ENCODE measurements at regions not wholly inside any gene's neighbourhood (a gene's known extent, or its start where the extent isn't known, plus 50 kb on each side); places are given as distances from the start of the nearest gene placed in this dataset.

DNA sequence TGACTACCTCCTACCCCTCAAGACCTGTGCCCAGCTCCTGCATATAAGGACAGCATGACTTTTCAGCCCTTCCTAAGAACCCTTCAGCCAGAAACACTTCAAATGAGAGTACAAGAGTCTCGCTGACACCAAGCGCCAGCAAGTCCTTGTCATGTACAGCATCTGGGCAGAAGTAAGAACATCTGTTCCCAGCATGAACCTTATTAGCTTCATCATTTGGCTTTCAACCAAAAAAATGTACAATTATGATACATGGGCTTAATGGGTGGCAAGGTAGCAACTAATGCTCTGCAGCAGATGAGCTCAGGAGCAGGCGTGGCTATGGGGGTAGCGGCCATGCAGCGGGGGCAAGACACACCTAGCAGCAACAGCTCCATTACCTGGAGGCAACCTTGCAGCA, 487.6 kb downstream of the COG6 start:
- H3K36me3 Mint-ChIP-seq (ENCODE audit: low read depth): no peaks in the 10 kb centered on the region
- Histone ChIP-seq H3K4me3 (no peak overlapping the region), H3K27me3 (ENCODE audit: insufficient read depth) (no peaks in the 10 kb centered on the region), H3K4me1 (ENCODE audit: insufficient read depth) (no peaks in the 10 kb centered on the region), H3K9me2 (ENCODE audit: insufficient read depth) (peaks cover 12% of the 10 kb centered on the region; the same call in 1 of the 2 replicates), H4K20me1 (replicated peaks; ENCODE audit: insufficient read depth) (no peaks in the 10 kb centered on the region), H3K36me3 (ENCODE audit: insufficient read depth) (no peaks in the 10 kb centered on the region), H2AFZ (no peak overlapping the region), H3F3A (replicated peaks; ENCODE audit: low read depth) (no peaks in the 10 kb centered on the region), H3K4me2 (no peak overlapping the region), H3K27ac (ENCODE audit: low read depth) (no peak overlapping the region), H3K79me2 (replicated peaks; ENCODE audit: insufficient read depth) (no peaks in the 10 kb centered on the region)
- H3K4me1 Mint-ChIP-seq: peaks cover 9% of the 10 kb centered on the region; the same call in 1 of the 3 replicates
- no peak overlapping the region for H3K4me3 Mint-ChIP-seq
- no peaks in the 10 kb centered on the region; the same call in 2 of the 3 replicates for H3K9me3 Mint-ChIP-seq
- peaks cover 4% of the 10 kb centered on the region for H3K27me3 Mint-ChIP-seq (ENCODE audit: insufficient read depth, low read depth, poor library complexity)
- ATAC-seq: no peak
- H3K27ac Mint-ChIP-seq: no peak overlapping the region
- TF ChIP-seq EZH2phosphoT487 (IDR thresholded peaks at IDR 0.05; ENCODE audit: unreplicated experiment): no peak
- TF ChIP-seq POLR2AphosphoS5 (IDR thresholded peaks at IDR 0.05; ENCODE audit: low read depth): no peak
- TF ChIP-seq CREB1 (CRISPR knock-in tag; IDR thresholded peaks at IDR 0.05; ENCODE audit: low read depth): no peak
- TF ChIP-seq, protein P1, sequence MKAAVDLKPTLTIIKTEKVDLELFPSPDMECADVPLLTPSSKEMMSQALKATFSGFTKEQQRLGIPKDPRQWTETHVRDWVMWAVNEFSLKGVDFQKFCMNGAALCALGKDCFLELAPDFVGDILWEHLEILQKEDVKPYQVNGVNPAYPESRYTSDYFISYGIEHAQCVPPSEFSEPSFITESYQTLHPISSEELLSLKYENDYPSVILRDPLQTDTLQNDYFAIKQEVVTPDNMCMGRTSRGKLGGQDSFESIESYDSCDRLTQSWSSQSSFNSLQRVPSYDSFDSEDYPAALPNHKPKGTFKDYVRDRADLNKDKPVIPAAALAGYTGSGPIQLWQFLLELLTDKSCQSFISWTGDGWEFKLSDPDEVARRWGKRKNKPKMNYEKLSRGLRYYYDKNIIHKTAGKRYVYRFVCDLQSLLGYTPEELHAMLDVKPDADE (IDR thresholded peaks at IDR 0.05): no peak
- TF ChIP-seq, protein P2, sequence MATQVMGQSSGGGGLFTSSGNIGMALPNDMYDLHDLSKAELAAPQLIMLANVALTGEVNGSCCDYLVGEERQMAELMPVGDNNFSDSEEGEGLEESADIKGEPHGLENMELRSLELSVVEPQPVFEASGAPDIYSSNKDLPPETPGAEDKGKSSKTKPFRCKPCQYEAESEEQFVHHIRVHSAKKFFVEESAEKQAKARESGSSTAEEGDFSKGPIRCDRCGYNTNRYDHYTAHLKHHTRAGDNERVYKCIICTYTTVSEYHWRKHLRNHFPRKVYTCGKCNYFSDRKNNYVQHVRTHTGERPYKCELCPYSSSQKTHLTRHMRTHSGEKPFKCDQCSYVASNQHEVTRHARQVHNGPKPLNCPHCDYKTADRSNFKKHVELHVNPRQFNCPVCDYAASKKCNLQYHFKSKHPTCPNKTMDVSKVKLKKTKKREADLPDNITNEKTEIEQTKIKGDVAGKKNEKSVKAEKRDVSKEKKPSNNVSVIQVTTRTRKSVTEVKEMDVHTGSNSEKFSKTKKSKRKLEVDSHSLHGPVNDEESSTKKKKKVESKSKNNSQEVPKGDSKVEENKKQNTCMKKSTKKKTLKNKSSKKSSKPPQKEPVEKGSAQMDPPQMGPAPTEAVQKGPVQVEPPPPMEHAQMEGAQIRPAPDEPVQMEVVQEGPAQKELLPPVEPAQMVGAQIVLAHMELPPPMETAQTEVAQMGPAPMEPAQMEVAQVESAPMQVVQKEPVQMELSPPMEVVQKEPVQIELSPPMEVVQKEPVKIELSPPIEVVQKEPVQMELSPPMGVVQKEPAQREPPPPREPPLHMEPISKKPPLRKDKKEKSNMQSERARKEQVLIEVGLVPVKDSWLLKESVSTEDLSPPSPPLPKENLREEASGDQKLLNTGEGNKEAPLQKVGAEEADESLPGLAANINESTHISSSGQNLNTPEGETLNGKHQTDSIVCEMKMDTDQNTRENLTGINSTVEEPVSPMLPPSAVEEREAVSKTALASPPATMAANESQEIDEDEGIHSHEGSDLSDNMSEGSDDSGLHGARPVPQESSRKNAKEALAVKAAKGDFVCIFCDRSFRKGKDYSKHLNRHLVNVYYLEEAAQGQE (IDR thresholded peaks at IDR 0.05; ENCODE audit: unreplicated experiment): no peak
- no peak for TF ChIP-seq NANOG (IDR thresholded peaks at IDR 0.05; ENCODE audit: borderline replicate concordance)
- TF ChIP-seq, protein P3, sequence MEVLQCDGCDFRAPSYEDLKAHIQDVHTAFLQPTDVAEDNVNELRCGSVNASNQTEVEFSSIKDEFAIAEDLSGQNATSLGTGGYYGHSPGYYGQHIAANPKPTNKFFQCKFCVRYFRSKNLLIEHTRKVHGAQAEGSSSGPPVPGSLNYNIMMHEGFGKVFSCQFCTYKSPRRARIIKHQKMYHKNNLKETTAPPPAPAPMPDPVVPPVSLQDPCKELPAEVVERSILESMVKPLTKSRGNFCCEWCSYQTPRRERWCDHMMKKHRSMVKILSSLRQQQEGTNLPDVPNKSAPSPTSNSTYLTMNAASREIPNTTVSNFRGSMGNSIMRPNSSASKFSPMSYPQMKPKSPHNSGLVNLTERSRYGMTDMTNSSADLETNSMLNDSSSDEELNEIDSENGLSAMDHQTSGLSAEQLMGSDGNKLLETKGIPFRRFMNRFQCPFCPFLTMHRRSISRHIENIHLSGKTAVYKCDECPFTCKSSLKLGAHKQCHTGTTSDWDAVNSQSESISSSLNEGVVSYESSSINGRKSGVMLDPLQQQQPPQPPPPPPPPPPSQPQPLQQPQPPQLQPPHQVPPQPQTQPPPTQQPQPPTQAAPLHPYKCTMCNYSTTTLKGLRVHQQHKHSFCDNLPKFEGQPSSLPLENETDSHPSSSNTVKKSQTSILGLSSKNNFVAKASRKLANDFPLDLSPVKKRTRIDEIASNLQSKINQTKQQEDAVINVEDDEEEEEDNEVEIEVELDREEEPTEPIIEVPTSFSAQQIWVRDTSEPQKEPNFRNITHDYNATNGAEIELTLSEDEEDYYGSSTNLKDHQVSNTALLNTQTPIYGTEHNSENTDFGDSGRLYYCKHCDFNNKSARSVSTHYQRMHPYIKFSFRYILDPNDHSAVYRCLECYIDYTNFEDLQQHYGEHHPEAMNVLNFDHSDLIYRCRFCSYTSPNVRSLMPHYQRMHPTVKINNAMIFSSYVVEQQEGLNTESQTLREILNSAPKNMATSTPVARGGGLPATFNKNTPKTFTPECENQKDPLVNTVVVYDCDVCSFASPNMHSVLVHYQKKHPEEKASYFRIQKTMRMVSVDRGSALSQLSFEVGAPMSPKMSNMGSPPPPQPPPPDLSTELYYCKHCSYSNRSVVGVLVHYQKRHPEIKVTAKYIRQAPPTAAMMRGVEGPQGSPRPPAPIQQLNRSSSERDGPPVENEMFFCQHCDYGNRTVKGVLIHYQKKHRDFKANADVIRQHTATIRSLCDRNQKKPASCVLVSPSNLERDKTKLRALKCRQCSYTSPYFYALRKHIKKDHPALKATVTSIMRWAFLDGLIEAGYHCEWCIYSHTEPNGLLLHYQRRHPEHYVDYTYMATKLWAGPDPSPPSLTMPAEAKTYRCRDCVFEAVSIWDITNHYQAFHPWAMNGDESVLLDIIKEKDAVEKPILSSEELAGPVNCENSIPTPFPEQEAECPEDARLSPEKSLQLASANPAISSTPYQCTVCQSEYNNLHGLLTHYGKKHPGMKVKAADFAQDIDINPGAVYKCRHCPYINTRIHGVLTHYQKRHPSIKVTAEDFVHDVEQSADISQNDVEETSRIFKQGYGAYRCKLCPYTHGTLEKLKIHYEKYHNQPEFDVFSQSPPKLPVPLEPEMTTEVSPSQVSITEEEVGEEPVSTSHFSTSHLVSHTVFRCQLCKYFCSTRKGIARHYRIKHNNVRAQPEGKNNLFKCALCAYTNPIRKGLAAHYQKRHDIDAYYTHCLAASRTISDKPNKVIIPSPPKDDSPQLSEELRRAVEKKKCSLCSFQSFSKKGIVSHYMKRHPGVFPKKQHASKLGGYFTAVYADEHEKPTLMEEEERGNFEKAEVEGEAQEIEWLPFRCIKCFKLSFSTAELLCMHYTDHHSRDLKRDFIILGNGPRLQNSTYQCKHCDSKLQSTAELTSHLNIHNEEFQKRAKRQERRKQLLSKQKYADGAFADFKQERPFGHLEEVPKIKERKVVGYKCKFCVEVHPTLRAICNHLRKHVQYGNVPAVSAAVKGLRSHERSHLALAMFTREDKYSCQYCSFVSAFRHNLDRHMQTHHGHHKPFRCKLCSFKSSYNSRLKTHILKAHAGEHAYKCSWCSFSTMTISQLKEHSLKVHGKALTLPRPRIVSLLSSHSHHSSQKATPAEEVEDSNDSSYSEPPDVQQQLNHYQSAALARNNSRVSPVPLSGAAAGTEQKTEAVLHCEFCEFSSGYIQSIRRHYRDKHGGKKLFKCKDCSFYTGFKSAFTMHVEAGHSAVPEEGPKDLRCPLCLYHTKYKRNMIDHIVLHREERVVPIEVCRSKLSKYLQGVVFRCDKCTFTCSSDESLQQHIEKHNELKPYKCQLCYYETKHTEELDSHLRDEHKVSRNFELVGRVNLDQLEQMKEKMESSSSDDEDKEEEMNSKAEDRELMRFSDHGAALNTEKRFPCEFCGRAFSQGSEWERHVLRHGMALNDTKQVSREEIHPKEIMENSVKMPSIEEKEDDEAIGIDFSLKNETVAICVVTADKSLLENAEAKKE (CRISPR knock-in tag; IDR thresholded peaks at IDR 0.05): no peak
- TF ChIP-seq JUNB (IDR thresholded peaks at IDR 0.05; ENCODE audit: unreplicated experiment): no peak
- TF ChIP-seq EZH2 (IDR thresholded peaks at IDR 0.05; ENCODE audit: low read depth, unreplicated experiment): no peak
- TF ChIP-seq ZNF331 (CRISPR knock-in tag; IDR thresholded peaks at IDR 0.05; ENCODE audit: low read depth): no peak
- TF ChIP-seq, protein P4, sequence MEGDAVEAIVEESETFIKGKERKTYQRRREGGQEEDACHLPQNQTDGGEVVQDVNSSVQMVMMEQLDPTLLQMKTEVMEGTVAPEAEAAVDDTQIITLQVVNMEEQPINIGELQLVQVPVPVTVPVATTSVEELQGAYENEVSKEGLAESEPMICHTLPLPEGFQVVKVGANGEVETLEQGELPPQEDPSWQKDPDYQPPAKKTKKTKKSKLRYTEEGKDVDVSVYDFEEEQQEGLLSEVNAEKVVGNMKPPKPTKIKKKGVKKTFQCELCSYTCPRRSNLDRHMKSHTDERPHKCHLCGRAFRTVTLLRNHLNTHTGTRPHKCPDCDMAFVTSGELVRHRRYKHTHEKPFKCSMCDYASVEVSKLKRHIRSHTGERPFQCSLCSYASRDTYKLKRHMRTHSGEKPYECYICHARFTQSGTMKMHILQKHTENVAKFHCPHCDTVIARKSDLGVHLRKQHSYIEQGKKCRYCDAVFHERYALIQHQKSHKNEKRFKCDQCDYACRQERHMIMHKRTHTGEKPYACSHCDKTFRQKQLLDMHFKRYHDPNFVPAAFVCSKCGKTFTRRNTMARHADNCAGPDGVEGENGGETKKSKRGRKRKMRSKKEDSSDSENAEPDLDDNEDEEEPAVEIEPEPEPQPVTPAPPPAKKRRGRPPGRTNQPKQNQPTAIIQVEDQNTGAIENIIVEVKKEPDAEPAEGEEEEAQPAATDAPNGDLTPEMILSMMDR (conservative IDR thresholded peaks at IDR 0.05; ENCODE audit: low read depth in 2 of 2): no peak
- no peak for TF ChIP-seq ZNF114 (CRISPR knock-in tag; IDR thresholded peaks at IDR 0.05)
- TF ChIP-seq STAT1 (IDR thresholded peaks at IDR 0.05; ENCODE audit: unreplicated experiment): no peak
- DNase-seq (ENCODE audit: low spot score): no peak

All from GM23338 (cell line).